ENCODE measurements at regions not wholly inside any gene's neighbourhood (a gene's known extent, or its start where the extent isn't known, plus 50 kb on each side); places are given as distances from the start of the nearest gene placed in this dataset.
"Not testable (repeated sequence)": the region's sequence is repeated elsewhere in the genome, so short reads cannot be mapped to it uniquely, and the experiment has no call there.

GRCh38 chr13:58505262-58505920 is 873.8 kb downstream of the PCDH17 start:
- not testable (repeated sequence) for TF ChIP-seq CTCF, POLR2AphosphoS5, EP300 (IDR thresholded peaks at IDR 0.05)

Data from gastroesophageal sphincter (tissue), 3 donors.